ENCODE measurements at regions not wholly inside any gene's neighbourhood (a gene's known extent, or its start where the extent isn't known, plus 50 kb on each side); places are given as distances from the start of the nearest gene placed in this dataset.

DNA sequence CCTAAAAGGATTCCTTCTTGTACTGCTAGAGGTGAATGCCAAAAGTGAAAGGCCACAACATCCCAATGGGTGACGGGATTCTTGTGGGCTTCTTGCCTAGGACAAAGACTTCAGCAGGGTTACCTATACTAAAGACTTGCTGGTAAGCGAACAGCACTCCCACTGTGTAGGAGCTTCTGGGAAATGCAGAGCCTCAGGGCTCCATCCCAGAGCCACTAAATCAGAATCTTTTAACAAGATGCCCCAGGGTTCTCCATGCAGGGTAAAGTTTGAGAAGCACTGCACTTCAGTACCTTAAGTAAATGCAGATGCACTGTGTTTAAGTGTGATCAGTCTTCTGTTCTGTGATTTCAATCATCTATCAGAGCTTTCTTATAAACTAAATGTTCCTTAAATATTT, 266.9 kb upstream of the KLF14 start:
- no peak for DNase-seq

GRCh38 chr7:131002600-131002999, 268.6 kb upstream of the KLF14 start:
- DNase-seq = no peak

DNA sequence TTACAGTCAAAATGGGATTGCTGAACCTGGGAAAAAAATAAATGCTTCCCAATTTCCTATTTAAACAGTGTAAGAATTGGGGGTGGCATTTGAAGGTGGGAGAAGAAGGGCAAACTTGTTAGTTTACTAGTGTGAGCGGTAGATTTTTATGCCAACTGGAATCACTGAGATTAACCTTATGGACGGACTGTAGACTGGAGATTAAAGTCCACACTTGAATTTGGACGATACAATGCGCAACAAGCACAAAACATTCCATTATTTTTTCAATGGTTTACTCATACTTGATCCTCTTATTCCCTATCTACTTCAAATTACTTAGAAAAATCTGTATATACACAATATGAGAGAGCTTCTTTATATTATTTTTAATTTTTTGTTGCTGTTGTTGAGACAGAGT, 269.6 kb upstream of the KLF14 start:
- no peak for DNase-seq

DNA sequence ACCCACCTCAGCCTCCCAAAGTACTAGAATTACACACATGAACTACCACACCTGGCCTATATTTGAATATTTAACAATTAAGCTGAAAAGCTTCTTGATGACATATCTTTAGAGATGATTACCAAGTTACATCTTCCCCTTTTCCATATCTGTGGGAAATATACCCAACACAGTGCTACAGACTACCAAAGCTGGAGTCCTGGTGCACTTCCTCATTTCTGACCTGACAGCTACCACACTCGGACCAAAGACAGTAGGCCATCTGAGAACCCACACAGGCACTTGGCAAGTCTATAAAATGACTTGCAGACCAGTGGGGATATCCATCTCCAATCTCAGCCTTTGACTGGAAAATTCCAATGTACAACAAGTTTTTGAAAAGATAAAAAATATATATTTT, 270.4 kb upstream of the KLF14 start:
- DNase-seq = no peak

- DNase-seq = peak; percentile 84
Measured at GRCh38 chr7:131007439-131008330, 273.7 kb upstream of the KLF14 start.

GRCh38 chr7:131008840-131009711, 275.1 kb upstream of the KLF14 start:
- DNase-seq = peak; percentile 62

DNA sequence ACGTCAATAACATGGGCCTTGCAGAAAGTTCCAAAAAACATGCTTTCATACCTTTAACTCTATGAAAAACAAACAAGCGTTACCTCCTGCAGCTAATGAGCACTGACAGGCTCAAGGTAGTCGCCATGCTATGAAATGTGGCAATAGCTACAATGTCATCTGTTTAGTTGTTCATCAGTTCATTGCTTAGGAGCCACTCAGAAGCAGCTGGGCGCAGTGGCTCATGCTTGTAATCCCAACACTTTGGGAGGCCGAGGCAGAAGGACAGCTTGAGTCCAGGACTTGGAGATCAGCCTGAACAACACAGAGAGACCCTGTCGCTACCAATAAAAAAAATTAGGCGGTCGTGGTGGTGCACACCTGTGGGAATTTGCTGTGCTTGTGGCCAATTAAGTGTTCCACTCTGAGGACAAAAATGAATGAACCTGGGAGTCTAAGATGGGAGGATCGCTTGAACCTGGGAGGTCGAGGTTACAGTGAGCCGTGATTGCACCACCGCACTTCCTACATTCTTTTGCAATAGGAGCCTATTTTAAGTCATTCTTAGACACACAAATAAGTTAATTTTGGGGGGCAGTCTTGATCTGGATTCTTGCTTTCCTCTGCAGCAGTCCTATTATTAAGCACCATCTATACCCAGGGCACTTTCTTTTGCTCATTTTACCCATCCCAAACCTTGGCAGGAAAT, 276.2 kb upstream of the KLF14 start:
- DNase-seq = no peak

DNA sequence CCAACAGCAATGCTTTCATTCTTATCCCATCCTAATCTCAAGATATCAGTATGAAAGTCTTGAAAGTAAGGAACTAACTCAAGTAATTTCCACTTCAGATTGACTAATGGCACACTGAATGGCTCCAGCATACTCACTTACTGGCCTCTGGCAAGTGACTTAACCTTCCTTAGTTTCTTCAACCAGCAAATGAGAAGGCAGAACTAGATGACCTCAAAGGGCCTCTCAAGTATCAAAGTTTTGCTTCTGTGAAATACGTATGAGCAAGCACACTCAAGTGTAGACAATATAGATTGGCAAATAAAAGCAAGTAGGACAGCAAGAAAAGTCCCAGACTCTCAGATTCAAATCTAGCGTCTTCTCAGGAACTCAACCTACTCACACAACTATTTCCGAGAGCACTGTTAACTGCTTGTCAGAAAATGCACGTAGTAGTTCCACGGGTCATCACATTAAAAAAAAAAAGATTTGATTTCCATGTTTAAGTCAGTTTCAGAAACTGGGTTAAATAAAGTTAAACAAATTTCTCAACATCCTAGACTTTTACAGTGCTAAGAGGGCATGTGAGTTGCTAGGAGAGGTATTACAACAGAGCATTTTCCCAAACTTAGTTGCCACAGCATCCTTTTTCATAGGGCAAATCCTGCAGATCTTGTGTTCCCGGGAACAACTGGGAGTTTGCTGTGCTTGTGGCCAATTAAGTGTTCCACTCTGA, 276.9 kb upstream of the KLF14 start:
- DNase-seq = peak; percentile 29

GRCh38 chr7:131011432-131011742, 277.4 kb upstream of the KLF14 start:
- no peak for DNase-seq

GRCh38 chr7:131011976-131012375, 278.0 kb upstream of the KLF14 start:
- DNase-seq = peak; percentile 86

- peak; percentile 71 for DNase-seq
Measured at GRCh38 chr7:131012477-131013031, 278.5 kb upstream of the KLF14 start.

DNA sequence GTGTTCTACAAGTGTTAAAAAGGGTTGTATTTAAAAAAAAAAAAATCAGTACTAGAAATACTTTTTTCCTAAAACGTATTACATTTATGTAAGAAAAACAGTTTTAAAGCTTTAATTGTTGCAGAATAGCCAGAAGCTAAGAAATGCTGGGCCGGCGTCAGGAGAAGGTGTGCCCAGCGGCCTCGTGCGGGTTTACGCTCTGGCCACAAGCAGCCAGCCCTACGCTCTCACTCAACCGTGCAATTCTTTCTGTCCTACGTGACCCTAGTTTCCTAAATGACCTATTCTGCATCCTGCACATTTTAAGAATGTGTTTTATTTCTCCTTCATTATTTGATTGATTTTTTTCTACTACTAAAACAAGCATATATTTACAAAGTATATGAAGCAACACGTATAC, 279.7 kb upstream of the KLF14 start:
- no peak for DNase-seq

- DNase-seq = no peak
Measured at GRCh38 chr7:131014906-131015656, 281.1 kb upstream of the KLF14 start.

- DNase-seq = peak; percentile 88
Measured at GRCh38 chr7:131015657-131015958, 281.6 kb upstream of the KLF14 start.

- DNase-seq = peak; percentile 18
Measured at GRCh38 chr7:131016230-131016629, 282.2 kb upstream of the KLF14 start.

DNA sequence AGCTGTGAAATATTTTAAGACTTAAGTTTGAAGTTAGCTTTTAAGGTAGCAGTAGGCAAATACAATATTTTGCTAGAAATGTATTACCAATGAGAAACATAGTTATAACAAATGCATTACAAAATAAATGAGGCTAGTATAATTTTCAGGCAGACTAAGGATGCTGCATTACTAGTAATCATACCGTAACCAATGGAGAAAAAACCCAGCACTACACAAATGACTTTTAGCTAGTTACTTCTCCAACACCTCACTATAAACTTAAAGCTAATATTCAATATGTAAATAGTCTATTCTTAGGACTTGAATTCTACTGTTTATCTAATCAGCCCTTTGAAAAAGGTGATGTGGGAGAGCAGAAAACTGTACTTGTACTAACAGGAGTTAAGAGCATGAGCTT, 285.3 kb upstream of the KLF14 start:
- no peak for DNase-seq

DNA sequence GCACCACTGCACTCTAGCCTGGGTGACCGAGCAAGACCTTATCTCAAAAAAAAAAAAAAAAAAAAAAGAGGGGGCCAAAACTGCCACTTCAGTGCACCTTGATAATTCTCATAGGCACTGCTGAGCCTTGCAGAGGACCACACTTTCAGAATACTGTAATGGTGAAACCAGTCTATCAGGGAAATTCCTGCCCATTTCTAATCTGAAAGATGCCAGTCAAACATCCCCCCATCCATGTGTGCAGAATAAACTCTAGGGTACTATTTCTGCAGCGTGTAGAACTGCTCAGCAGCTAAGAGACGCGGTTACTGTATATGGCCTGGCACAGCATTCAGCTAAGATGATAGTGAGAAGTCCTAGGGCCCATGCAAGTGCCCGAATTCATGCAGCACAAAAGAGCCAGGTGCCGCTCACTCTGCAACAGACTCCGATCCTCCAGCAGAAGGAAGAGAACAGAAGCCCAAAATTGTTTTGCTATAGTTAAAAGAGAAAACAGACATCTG, 286.8 kb upstream of the KLF14 start:
- DNase-seq = no peak

DNA sequence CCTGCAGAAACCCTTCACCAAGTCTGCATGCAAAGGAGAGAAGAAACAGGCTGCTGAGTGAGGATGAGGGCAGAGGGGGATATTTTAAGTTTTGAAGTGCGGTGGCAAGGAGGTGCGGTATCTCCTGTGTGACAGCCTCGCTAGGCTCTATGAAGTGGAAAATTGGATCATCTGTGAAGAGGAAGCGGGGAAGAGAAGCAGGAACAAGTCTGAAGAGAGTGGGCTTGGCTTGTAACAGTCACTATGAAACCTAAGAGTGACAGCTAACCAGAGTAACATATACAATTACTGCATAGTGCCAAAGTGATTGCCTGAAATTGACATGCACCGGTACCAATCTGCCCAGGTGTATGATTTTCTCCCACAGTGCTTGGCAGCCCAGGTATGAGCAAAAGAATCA, 287.5 kb upstream of the KLF14 start:
- no peak for DNase-seq

DNA sequence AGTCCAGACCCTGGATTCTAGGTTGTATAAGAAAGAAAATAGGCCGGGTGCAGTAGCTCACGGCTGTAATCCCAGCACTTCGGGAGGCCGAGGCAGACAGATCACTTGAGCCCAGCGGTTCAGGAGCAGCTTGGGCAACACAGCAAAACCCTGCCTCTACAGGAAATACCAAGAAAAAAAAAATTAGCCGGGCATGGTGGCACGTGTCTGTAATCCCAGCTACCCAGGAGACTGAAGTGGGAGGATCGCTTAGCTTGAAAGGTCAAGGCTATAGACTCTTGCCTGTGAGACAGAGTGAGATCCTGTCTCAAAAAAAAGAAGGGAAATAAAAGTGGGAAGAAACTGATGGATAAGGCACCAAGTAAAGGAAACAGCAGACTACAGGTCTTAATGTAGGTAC, 287.9 kb upstream of the KLF14 start:
- no peak for DNase-seq

GRCh38 chr7:131026297-131027000, 292.4 kb upstream of the KLF14 start:
- DNase-seq = peak; percentile 69

DNA sequence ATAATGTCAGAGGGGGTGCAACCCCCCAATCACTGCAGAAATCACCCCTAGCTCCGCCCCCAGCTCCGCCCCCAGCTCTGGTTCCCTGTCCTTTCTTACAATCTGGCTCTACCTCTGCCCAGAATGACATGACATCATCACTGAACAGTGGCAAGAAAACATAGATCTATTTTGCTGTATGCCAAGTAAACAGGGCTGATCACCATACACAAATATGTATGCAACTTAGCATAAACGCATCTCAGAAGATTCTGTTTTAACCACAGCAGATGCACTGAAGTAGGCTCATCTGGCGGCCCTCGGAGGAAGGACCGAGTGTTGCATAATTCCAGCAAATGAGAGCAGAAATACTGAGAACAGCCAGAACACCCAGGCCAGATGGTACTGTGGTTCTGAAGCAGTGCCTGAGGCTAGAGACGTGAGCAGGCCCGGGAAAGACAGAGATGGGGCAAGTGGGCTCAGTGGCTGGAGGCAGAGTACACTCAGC, 293.3 kb upstream of the KLF14 start:
- peak; percentile 97 for DNase-seq
